OCI-LY7 (cell line): ENCODE measurements at regions not wholly inside any gene's neighbourhood (a gene's known extent, or its start where the extent isn't known, plus 50 kb on each side); places are given as distances from the start of the nearest gene placed in this dataset.

ENCODE experiments used
- BruUV-seq: library from RNA; stranded (reverse); fragments of 400-500 nt; replicated peaks from 2 replicates; lab custom pipeline; 2021; lab: Mats Ljungman, UMichigan
- CTCF ChIA-PET: fragments of 300-600 bp; sonication (Branson Sonifier 250); formaldehyde crosslinking; loops from one replicate; lab custom pipeline; 2022; ENCODE audit warnings: antibody characterized with exemption; ENCODE audit not compliant: unreplicated experiment; lab: Charles Lee
- POLR2A ChIA-PET: fragments of 300-600 bp; sonication (Branson Sonifier 250); formaldehyde crosslinking; loops from one replicate; lab custom pipeline; 2022; ENCODE audit warnings: antibody characterized with exemption; lab: Charles Lee
- DNase-seq: peaks from one replicate; pipeline ENCODE4 v3.0.0-alpha.2; 2015; ENCODE audit warnings: low spot score
- H2AFZ ChIP-seq: fragments of 200-600 bp; sonication (generic), shearing (Covaris generic); 2 replicates; pipeline ENCODE4 v1.6.1; 2014; ENCODE audit warnings: mild to moderate bottlenecking, antibody characterized with exemption, low read length, moderate library complexity
- H3K27ac ChIP-seq: fragments of 200-600 bp; sonication (generic); 2 replicates; pipeline ENCODE4 v1.5.1; 2014; ENCODE audit warnings: mixed run types, low read depth, mild to moderate bottlenecking, moderate library complexity, low read length, inconsistent platforms; ENCODE audit not compliant: poor library complexity, severe bottlenecking
- H3K36me3 ChIP-seq: fragments of 200-600 bp; sonication (generic); 2 replicates; pipeline ENCODE4 v1.6.1; 2014; ENCODE audit warnings: mild to moderate bottlenecking, antibody characterized with exemption, low read length, moderate library complexity, mixed read lengths; ENCODE audit not compliant: insufficient read depth
- H3K4me1 ChIP-seq: fragments of 200-600 bp; sonication (generic); 2 replicates; pipeline ENCODE4 v1.5.1; 2014; ENCODE audit warnings: mild to moderate bottlenecking, low read length; ENCODE audit not compliant: insufficient read depth, poor library complexity, severe bottlenecking
- H3K4me2 ChIP-seq: fragments of 200-600 bp; sonication (generic); 2 replicates; pipeline ENCODE4 v1.6.1; 2014; ENCODE audit warnings: mild to moderate bottlenecking, low read length
- H3K4me3 ChIP-seq: fragments of 200-600 bp; sonication (generic); 2 replicates; pipeline ENCODE4 v1.5.1; 2014; ENCODE audit warnings: mild to moderate bottlenecking, low read depth, low read length; ENCODE audit not compliant: poor library complexity, severe bottlenecking
- H3K79me2 ChIP-seq: fragments of 200-600 bp; sonication (generic); 2 replicates; pipeline ENCODE4 v1.6.1; 2016; ENCODE audit warnings: low read depth, mild to moderate bottlenecking, low read length, moderate library complexity, mixed read lengths; ENCODE audit not compliant: insufficient read depth
- H3K9me2 ChIP-seq: fragments of 200-600 bp; sonication (generic); 2 replicates; pipeline ENCODE4 v1.6.1; 2016; ENCODE audit warnings: mild to moderate bottlenecking, low read length, mixed read lengths; ENCODE audit not compliant: insufficient read depth
- H3K9me3 ChIP-seq: fragments of 200-600 bp; sonication (generic); 2 replicates; pipeline ENCODE4 v1.6.1; 2014; ENCODE audit warnings: mild to moderate bottlenecking, mixed run types, low read length, mixed read lengths
- H4K20me1 ChIP-seq: fragments of 200-600 bp; sonication (generic); 2 replicates; pipeline ENCODE4 v1.6.1; 2014; ENCODE audit warnings: mild to moderate bottlenecking, antibody characterized with exemption, low read length, moderate library complexity, mixed read lengths; ENCODE audit not compliant: insufficient read depth
- EZH2phosphoT487 ChIP-seq: fragments of 200-600 bp; sonication (generic); IDR thresholded peaks from 2 replicates; pipeline ENCODE4 v1.6.1; 2018; ENCODE audit warnings: low read depth, borderline replicate concordance, mild to moderate bottlenecking, mixed run types, antibody characterized with exemption, low read length, moderate library complexity, mixed read lengths
- intact Hi-C: fragments of 100-400 bp; cut with micrococcal nuclease; formaldehyde crosslinking; loops from one replicate; pipeline ENCODE4 v1.10.0; 2022; ENCODE audit not compliant: unreplicated experiment
- TF ChIP-seq, protein P1 (sequence below): fragments of 200-600 bp; sonication (generic); conservative IDR thresholded peaks from 2 replicates; pipeline ENCODE4 v1.5.1; 2014; ENCODE audit warnings: mild to moderate bottlenecking, antibody characterized with exemption, low read length, moderate library complexity, mixed read lengths

DNA sequence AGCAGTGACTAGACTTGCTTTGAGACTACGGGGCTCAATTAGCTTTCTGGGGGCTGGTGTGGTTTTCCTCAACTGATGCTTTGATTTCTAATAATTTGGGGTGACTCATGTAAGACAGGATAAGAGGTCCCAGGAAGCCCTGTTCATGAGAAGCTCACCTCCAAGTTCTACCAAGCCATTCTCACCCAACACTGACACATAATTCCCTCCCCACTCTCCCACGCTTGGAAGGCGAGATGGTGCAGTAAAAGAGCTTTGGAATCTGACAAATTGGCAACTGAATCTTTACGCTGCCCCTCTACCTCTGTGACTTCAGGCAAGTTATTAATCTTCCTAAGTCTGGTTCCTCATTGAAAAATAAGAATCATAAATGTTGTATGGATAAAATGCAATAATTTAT lies 299.1 kb upstream of the DUSP10 start:
- DNase-seq: no peak
- TF ChIP-seq EZH2phosphoT487: no peak
- TF ChIP-seq, protein P1, sequence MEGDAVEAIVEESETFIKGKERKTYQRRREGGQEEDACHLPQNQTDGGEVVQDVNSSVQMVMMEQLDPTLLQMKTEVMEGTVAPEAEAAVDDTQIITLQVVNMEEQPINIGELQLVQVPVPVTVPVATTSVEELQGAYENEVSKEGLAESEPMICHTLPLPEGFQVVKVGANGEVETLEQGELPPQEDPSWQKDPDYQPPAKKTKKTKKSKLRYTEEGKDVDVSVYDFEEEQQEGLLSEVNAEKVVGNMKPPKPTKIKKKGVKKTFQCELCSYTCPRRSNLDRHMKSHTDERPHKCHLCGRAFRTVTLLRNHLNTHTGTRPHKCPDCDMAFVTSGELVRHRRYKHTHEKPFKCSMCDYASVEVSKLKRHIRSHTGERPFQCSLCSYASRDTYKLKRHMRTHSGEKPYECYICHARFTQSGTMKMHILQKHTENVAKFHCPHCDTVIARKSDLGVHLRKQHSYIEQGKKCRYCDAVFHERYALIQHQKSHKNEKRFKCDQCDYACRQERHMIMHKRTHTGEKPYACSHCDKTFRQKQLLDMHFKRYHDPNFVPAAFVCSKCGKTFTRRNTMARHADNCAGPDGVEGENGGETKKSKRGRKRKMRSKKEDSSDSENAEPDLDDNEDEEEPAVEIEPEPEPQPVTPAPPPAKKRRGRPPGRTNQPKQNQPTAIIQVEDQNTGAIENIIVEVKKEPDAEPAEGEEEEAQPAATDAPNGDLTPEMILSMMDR: no peak
- Histone ChIP-seq H3K79me2 (no peaks in the 10 kb centered on the region), H3K9me3 (no peaks in the 10 kb centered on the region), H3K9me2 (no peaks in the 10 kb centered on the region), H3K4me3 (no peak overlapping the region), H3K4me2 (no peak overlapping the region), H3K27ac (no peak overlapping the region), H3K36me3 (no peaks in the 10 kb centered on the region), H2AFZ (no peak overlapping the region), H3K4me1 (no peaks in the 10 kb centered on the region), H4K20me1 (no peaks in the 10 kb centered on the region)
- intact Hi-C loops: no loop called here
- BruUV-seq: no TSS peak
- POLR2A ChIA-PET: interaction anchor here (0.7 kb wide), 1 partner anchor 406 kb away, joined by 3 read pairs; no protein-coding TSS in a partner anchor
- CTCF ChIA-PET: no interaction called here

DNA sequence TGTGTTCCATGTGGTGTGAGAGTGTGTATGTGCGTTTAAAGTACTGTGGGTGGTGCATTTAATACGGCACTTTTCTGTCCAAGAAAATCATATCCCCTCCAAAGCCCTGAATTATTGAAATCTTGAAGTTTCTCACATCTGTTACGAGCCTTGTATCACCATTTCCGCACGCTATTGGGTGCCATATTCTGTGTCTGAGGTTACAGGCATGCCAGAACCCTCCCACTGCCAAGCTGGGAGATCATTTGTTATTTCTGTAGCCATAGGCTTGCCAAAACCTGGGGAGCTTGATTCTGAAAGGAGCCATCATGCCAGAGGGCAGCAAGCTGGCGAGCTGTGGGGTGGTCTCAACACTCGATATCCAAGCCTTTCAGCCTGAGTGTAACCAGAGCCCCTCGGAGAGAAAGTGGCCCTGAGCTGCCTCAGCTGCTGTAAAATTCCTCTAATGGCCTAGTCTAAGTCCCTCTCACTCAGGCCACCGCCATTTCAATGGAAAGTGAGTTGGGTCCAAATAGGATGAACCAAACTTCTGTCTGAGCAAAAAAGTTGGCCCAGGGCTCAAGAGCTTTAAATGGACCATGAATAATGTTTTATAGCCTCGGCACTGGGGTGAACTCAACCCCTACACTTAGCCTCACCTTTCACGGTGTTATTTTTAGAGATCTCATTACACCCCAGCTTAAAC lies 298.4 kb upstream of the DUSP10 start:
- CTCF ChIA-PET: no interaction called here
- no peaks in the 10 kb centered on the region for H3K79me2 ChIP-seq
- no TSS peak for BruUV-seq
- H3K9me3 ChIP-seq: no peaks in the 10 kb centered on the region
- H3K4me1 ChIP-seq: no peaks in the 10 kb centered on the region
- H3K4me3 ChIP-seq: no peak overlapping the region
- POLR2A ChIA-PET: no interaction called here
- no peaks in the 10 kb centered on the region for H4K20me1 ChIP-seq
- no peak overlapping the region for H2AFZ ChIP-seq
- TF ChIP-seq, protein P1: no peak
- no peak for TF ChIP-seq EZH2phosphoT487
- H3K36me3 ChIP-seq: no peaks in the 10 kb centered on the region
- no peak overlapping the region for H3K4me2 ChIP-seq
- H3K9me2 ChIP-seq: no peaks in the 10 kb centered on the region
- no peak overlapping the region for H3K27ac ChIP-seq
- no peak for DNase-seq
- intact Hi-C loops: no loop called here

DNA sequence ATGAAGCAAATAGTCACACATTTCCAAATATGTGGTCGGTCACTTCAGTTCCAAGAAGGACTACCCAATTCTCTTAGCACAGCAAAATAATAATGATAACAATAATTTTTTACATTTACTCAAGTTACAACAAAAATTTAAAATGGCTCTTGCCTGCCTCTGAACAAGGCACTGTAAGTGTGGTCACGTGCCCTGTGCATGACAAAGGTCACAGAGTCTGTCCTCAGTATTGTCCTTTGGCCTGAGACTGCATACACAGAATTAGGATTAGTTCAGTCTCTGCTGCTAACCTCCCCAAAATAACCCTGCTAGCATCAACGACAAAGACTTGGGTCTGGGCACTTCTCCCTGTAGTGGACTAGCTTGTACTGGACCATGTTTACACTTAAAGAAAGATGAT lies 297.1 kb upstream of the DUSP10 start:
- H3K36me3 ChIP-seq: no peaks in the 10 kb centered on the region
- ChIA-PET CTCF (no interaction called here), POLR2A (interaction anchor here (0.7 kb wide), 1 partner anchor 1184 kb away, joined by 3 read pairs; no protein-coding TSS in a partner anchor)
- DNase-seq: no peak
- H3K9me2 ChIP-seq: no peaks in the 10 kb centered on the region
- no peak overlapping the region for H3K4me3 ChIP-seq
- no peaks in the 10 kb centered on the region for H3K79me2 ChIP-seq
- H2AFZ ChIP-seq: no peak overlapping the region
- H3K4me1 ChIP-seq: no peaks in the 10 kb centered on the region
- H4K20me1 ChIP-seq: no peaks in the 10 kb centered on the region
- no peak overlapping the region for H3K4me2 ChIP-seq
- BruUV-seq: no TSS peak
- no peak for TF ChIP-seq EZH2phosphoT487
- TF ChIP-seq, protein P1: no peak
- no peaks in the 10 kb centered on the region for H3K9me3 ChIP-seq
- H3K27ac ChIP-seq: no peak overlapping the region
- intact Hi-C loops: no loop called here
